D721Med (cell line): ENCODE measurements at regions not wholly inside any gene's neighbourhood (a gene's known extent, or its start where the extent isn't known, plus 50 kb on each side); places are given as distances from the start of the nearest gene placed in this dataset.

Experiments
- DNase-seq: peaks from one replicate; pipeline ENCODE4 v3.0.0; 2011; ENCODE audit warnings: low spot score; ENCODE audit not compliant: insufficient read length
- FAIRE-seq: peaks from 2 replicates; lab custom pipeline; 2011; peaks lifted over from hg19 to GRCh38; lab: Jason Lieb, UNC
- CTCF ChIP-seq: IDR thresholded peaks from 2 replicates; pipeline ENCODE4 v1.5.1; 2012; ENCODE audit warnings: mild to moderate bottlenecking, control low read depth; ENCODE audit not compliant: insufficient read depth; ENCODE audit errors: missing control alignments

- no peak for TF ChIP-seq CTCF
- DNase-seq (no peak), FAIRE-seq (no peak)
These were observed 128.7 kb downstream of the CTTN start for GRCh38 chr11:70527046-70527395.

GRCh38 chr11:70527429-70528045 is 129.2 kb downstream of the CTTN start:
- FAIRE-seq, result no peak
- DNase-seq, result no peak
- TF ChIP-seq CTCF, result no peak

GRCh38 chr11:70528046-70528793 is 129.9 kb downstream of the CTTN start:
- TF ChIP-seq CTCF, result no peak
- DNase-seq (no peak), FAIRE-seq (no peak)

GRCh38 chr11:70528794-70529580 is 130.7 kb downstream of the CTTN start:
- DNase-seq (no peak), FAIRE-seq (no peak)
- no peak for TF ChIP-seq CTCF

GRCh38 chr11:70530010-70530409 is 131.7 kb downstream of the CTTN start:
- DNase-seq (no peak), FAIRE-seq (no peak)
- TF ChIP-seq CTCF, result no peak

- no peak for FAIRE-seq
- no peak for TF ChIP-seq CTCF
- DNase-seq, result no peak
These were observed 132.4 kb downstream of the CTTN start for GRCh38 chr11:70530629-70531185.
